T-helper 22 cell (primary cell): ENCODE measurements at regions not wholly inside any gene's neighbourhood (a gene's known extent, or its start where the extent isn't known, plus 50 kb on each side); places are given as distances from the start of the nearest gene placed in this dataset.

Experiments used
- DNase-seq: peaks from one replicate; pipeline ENCODE4 v3.0.0-alpha.2; 2020; ENCODE audit warnings: low read depth

- no peak for DNase-seq
Observed at GRCh38 chr2:172361840-172362239, 65.5 kb upstream of the ITGA6 start.

DNA sequence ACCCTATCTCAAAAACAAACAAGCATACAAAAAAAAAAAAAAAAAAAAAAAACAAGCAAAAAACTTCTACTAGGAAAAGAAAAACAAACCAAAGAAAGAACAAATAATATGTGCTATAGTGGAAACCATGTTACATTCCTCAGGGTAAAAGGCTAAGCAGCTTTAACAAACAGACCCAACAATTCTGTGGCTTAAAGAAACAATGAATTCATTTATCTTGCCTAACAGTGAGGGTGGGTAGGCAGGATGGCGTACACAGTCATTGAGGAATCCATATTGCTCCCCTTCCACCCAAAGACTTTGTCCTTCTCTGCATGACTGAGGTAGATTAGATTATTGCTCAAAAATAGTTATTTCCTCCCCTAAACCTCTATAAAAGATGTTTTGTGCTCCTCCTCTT lies 63.1 kb upstream of the ITGA6 start:
- no peak for DNase-seq

DNA sequence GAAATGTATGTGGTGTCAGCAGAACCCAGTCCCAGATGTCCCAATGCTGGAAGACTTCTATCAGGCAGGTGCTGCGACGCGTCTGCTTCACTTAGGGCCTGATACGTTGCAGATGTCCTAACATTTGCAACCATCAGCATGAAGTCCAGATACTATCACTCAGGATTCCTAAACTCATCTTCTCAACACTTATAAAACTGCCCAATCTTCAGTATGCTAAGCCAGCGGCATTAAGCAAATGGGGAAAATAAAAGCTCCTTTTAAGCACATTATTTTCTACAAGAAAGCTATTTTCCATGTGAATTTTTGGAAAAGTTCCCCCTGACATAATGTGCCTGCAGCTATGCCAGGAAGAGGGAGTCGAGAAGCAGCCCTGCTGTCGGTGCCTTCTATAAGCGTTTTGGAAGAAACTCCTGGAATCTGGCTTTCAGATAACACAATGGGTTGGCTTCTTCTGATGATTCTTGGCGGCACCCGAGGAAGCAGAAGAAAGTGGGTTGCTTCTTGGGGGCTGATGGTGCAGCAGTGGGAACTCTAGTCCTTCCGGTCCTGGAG lies 60.7 kb upstream of the ITGA6 start:
- no peak for DNase-seq

DNA sequence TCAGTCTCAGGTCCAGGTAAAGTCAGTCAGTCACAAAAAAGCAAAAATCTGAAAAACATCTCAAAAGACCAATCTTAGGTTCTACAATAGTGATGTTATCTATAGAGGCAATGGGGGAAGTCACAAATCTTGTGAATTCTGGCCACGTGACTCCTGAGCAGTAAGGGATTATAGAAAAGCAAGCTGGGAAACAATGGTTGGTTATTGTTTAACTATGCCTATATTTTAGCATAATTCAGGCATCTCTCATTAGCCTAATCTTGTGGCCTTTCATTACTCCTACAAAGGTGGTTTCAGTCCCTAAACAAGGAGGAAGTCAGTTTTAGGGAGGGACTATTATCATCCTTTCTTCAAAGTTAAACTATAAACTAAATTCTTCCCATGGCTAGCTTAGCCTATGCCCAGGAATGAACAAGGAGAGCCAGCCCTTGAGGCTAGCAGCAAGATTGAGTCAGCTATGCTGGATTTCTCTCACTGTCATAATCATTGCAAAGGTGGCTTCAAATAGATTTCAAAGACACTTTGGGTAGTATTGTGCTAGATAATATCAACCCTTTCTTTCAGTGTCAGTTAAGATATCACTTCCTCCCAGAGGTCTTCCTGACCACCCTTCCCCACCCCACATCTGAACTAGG lies 56.4 kb upstream of the ITGA6 start:
- no peak for DNase-seq

- no peak for DNase-seq
Observed at GRCh38 chr2:172372436-172372835, 55.0 kb upstream of the ITGA6 start.

GRCh38 chr2:172373076-172373475 lies 54.3 kb upstream of the ITGA6 start:
- DNase-seq: no peak

DNA sequence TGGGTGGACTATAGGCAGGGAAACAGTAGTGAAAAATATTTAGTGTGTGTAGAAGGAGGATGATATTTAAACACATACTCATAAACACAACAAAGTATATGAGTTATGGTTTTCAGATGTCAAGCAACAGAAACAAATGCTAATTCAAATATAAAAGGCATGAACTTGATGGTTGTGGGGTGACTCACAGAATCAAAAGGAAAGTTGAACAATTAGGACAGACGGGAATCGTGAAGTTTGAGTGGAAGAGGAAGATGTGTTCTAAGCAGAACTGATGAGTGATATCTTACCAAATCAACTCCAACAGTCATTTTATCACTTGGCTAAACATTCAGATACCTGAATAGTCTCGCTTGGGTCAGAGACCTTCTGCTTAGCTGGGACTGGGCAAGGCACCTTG lies 53.6 kb upstream of the ITGA6 start:
- no peak for DNase-seq

- DNase-seq: no peak
Observed at GRCh38 chr2:172374318-172375240, 52.8 kb upstream of the ITGA6 start.

DNA sequence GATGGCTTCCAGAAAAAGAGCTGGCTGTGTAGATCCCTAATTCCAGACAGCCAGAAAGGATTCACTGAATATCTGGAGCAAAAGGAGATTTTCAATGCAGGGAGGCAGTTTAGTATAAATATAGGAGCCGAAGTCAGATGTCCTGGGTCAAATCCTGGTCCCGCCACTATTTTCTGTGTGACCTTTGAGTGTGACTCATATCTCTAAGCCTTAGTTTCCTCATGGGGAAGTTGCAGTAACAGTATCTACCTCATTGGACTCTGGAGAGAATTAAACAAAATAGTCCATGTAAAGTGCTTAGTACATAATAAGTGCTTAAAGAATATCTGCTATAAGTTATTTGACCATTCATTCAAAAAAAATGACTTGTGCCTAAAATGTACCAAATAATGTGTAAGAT lies 52.1 kb upstream of the ITGA6 start:
- DNase-seq: no peak

DNA sequence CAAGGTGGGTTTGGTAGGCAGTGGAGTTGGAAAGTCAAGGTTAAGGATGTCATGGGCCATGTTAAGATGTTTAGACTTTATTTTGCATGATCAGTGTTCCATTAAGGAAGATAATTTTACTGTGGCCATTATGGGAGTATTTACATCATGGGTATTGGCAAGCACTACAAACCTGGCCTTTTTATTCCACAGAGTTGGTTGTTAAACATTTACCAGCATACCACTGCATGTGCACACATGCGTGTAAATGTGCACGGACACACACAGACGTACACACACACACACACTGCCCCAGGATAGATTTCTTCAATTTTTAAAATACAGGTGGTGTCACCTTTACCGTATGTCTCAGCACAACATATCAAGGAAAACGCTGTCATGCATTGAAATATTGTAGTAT lies 51.4 kb upstream of the ITGA6 start:
- no peak for DNase-seq

DNA sequence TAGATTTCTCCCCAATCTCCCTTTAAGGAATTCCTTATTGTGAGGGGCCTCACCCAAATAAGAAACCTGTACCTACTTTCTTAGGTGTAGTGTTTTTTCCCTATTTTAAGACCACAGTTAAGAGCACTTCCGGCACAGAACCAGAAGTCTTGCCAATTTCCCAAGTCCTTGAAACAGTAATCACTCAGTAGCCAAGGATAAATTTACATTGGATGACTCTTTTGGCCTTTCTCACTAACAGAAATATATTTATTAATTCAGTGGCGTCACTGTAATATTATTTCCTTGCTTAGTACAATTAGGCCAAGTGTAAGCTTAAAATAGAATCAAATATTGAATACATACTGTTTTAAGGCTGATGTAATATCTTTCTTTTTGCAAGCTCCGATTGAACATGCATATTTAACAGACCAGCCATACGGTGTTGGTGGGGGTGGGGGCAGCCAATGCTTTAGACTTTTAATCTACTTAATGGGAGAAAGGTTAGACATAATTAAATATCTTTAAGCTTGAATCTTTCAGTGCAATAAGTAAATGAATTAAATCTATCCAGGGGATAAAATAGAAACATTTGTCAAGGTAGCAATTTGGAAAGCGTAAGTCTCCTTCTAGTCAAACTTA lies 50.8 kb upstream of the ITGA6 start:
- DNase-seq: no peak

DNA sequence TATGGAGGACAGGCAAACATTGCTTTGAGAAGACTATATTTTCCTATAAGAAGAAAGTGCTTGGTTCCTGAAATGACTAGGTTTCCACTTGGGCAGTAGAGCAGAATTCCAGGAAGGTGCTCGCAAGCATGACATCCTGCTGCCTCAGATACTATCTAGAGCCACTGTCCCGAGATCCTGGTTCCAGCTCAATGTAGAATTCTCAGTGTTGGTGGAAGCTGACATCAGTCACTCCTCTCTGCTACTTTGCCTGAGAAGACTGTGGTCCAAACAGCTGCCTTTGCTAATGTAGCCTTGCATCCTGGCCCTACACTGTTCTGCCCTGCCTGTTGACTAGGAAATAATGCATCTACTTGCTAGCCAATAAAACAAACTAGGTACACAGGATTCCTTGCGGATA lies 50.0 kb upstream of the ITGA6 start:
- DNase-seq: no peak
